ENCODE measurements at regions not wholly inside any gene's neighbourhood (a gene's known extent, or its start where the extent isn't known, plus 50 kb on each side); places are given as distances from the start of the nearest gene placed in this dataset.

DNA sequence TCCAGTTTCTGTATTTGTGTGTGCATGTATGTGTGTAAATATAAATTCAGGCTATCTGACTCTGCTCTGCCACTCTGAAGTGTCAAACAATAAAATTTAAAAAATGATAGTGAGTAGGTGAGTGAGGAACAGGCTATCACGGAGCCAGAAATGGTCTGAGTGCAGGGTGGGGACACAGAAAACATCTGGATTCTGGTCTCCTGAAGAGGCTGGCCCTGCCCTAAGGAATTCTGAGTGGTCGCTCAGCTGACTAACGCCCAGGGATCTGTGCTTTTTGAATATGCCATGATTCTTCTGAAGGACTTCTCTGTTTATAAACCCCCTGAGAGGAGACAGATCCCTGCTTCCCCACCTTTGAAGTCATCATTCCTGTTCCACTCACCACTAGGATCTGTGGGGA is 353.9 kb upstream of the GYPC start:
- Histone ChIP-seq H3K27me3 (no peaks in the 10 kb centered on the region), H3K27ac (peak overlapping the region; percentile 68), H3K36me3 (no peaks in the 10 kb centered on the region), H3K9me3 (ENCODE audit: low read depth) (no peaks in the 10 kb centered on the region), H3K4me3 (no peak overlapping the region), H3K4me1 (ENCODE audit: low read depth) (peaks cover 18% of the 10 kb centered on the region)
- TF ChIP-seq, protein P1, sequence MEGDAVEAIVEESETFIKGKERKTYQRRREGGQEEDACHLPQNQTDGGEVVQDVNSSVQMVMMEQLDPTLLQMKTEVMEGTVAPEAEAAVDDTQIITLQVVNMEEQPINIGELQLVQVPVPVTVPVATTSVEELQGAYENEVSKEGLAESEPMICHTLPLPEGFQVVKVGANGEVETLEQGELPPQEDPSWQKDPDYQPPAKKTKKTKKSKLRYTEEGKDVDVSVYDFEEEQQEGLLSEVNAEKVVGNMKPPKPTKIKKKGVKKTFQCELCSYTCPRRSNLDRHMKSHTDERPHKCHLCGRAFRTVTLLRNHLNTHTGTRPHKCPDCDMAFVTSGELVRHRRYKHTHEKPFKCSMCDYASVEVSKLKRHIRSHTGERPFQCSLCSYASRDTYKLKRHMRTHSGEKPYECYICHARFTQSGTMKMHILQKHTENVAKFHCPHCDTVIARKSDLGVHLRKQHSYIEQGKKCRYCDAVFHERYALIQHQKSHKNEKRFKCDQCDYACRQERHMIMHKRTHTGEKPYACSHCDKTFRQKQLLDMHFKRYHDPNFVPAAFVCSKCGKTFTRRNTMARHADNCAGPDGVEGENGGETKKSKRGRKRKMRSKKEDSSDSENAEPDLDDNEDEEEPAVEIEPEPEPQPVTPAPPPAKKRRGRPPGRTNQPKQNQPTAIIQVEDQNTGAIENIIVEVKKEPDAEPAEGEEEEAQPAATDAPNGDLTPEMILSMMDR (IDR thresholded peaks at IDR 0.05; ENCODE audit: low read depth, low read length): no peak
- peak in 1 of 2 donors; percentile 46 for DNase-seq (ENCODE audit: low read depth in 1 of 2, low spot score in 1 of 2)

DNA sequence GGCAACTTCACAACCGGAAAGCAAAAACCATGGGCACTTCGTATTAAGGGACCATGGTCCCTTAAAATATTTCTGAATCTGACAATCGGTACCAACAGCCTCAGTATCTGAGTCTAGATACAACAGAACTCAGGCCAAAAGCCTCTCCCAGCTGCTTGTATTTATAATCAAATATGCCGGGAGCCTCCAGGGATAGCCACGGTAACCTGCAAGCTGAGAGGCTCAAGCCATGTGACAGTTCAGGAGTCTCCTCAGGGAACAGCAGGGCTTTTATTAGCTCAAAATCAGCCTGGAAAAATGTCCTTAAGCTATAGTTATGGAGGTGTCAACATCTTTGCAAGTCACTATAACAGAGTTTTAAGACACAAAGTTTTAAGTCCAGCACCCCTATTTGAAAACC is 352.8 kb upstream of the GYPC start:
- Histone ChIP-seq H3K4me1 (ENCODE audit: low read depth) (peaks cover 18% of the 10 kb centered on the region), H3K9me3 (ENCODE audit: low read depth) (no peaks in the 10 kb centered on the region), H3K27me3 (no peaks in the 10 kb centered on the region), H3K27ac (peak overlapping the region; percentile 68), H3K36me3 (no peaks in the 10 kb centered on the region), H3K4me3 (no peak overlapping the region)
- TF ChIP-seq, protein P1 (IDR thresholded peaks at IDR 0.05; ENCODE audit: low read depth, low read length): no peak
- DNase-seq (ENCODE audit: low read depth in 1 of 2, low spot score in 1 of 2): peak in 1 of 2 donors; percentile 41

DNA sequence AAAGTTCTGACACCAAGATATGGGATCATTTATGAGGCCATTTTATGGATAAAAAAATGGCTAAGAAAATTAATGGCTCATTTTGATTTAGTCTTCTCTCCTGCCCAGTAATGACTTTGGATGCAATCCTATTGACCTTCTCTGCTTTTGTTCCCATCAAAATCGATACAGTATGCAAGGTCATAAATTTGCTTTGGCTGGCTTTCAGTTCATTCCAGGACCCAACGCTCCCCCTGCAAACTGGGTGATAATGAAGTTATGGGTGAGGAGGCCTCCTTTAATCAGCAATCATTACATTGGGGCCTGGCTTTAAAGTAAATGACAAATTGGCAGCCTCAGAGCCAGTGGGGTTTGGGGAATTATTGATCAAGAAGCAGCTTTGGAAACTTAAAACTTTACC is 351.8 kb upstream of the GYPC start:
- Histone ChIP-seq H3K4me1 (ENCODE audit: low read depth) (peaks cover 18% of the 10 kb centered on the region), H3K4me3 (no peak overlapping the region), H3K9me3 (ENCODE audit: low read depth) (no peaks in the 10 kb centered on the region), H3K27me3 (no peaks in the 10 kb centered on the region), H3K36me3 (no peaks in the 10 kb centered on the region), H3K27ac (no peak overlapping the region)
- DNase-seq (ENCODE audit: low read depth in 1 of 2, low spot score in 1 of 2): no peak
- TF ChIP-seq, protein P1 (IDR thresholded peaks at IDR 0.05; ENCODE audit: low read depth, low read length): no peak

DNA sequence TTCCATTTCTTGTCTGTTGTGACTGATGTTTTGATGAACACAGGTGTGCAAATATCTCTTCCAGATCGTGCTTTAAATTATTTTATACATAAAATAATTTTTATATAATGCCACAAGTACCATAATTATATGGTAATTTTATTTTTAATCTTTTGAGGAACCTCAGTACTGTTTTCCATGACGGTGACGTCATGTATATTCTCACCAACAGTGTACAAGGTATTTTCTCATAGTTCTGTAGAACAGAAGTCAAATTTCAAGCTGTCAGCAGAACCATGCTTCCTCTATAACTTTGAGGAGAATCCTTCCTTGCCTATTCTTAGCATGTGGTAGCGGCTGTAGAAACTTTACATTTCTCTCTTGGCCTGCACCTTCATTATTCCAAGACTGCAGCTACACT is 349.4 kb upstream of the GYPC start:
- H3K36me3 ChIP-seq: no peaks in the 10 kb centered on the region
- no peak overlapping the region for H3K27ac ChIP-seq
- H3K9me3 ChIP-seq (ENCODE audit: low read depth): no peaks in the 10 kb centered on the region
- H3K27me3 ChIP-seq: no peaks in the 10 kb centered on the region
- no peak overlapping the region for H3K4me3 ChIP-seq
- TF ChIP-seq, protein P1 (IDR thresholded peaks at IDR 0.05; ENCODE audit: low read depth, low read length): no peak
- peaks cover 18% of the 10 kb centered on the region for H3K4me1 ChIP-seq (ENCODE audit: low read depth)
- DNase-seq (ENCODE audit: low read depth in 1 of 2, low spot score in 1 of 2): no peak

DNA sequence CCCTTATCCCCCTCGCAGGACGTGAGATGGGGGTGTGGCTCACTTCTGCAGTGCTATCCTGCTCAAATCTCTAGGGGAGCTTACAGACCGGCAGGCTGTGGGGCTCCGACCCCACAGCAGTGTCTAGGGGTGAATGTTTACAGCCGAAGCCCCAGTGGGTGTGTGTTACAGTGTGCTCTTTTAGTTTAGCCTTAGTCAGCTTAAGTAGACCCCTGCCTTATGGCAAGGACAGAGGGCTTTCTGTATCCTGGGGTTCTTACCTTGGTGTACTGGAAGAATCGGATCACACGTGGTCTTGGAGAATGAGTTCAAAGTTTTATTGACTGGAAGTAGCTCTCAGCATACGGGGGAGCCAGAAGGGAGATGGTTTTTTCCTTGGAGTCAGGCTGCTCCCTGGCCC is 348.2 kb upstream of the GYPC start:
- Histone ChIP-seq H3K4me3 (no peak overlapping the region), H3K9me3 (ENCODE audit: low read depth) (no peaks in the 10 kb centered on the region), H3K27ac (no peak overlapping the region), H3K27me3 (no peaks in the 10 kb centered on the region), H3K4me1 (ENCODE audit: low read depth) (peaks cover 9% of the 10 kb centered on the region), H3K36me3 (no peaks in the 10 kb centered on the region)
- DNase-seq (ENCODE audit: low read depth in 1 of 2, low spot score in 1 of 2): no peak
- TF ChIP-seq, protein P1 (IDR thresholded peaks at IDR 0.05; ENCODE audit: low read depth, low read length): no peak

DNA sequence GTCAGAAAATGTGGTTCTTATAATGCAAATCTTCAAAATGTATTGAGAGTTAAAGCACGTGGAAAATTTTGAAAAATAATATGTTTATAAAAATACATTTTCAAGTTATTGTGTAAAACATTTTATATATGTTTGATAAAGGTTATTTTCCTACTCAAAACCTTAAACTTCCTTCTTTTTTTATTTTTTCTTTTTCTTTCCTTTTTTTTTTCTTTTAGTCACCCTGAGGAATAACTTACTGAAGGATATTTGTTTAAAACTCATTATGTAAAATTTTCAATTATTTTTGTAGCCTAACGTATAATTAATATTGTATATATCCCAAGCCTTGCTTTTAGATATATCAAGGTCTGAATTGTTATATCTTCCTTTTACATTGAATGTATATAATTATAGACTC is 346.8 kb upstream of the GYPC start:
- Histone ChIP-seq H3K27ac (no peak overlapping the region), H3K27me3 (no peaks in the 10 kb centered on the region), H3K36me3 (no peaks in the 10 kb centered on the region), H3K9me3 (ENCODE audit: low read depth) (no peaks in the 10 kb centered on the region), H3K4me3 (no peak overlapping the region), H3K4me1 (ENCODE audit: low read depth) (no peaks in the 10 kb centered on the region)
- DNase-seq (ENCODE audit: low read depth in 1 of 2, low spot score in 1 of 2): no peak
- TF ChIP-seq, protein P1 (IDR thresholded peaks at IDR 0.05; ENCODE audit: low read depth, low read length): no peak

Measured in cardiac muscle cell (in vitro differentiated cells and primary cell).